ENCODE measurements at regions not wholly inside any gene's neighbourhood (a gene's known extent, or its start where the extent isn't known, plus 50 kb on each side); places are given as distances from the start of the nearest gene placed in this dataset.

- Mint-ChIP-seq H3K27ac (no peak overlapping the region), H3K27me3 (ENCODE audit: low read depth in 3 of 3) (no peaks in the 10 kb centered on the region), H3K9me3 (peaks cover 0 to 8% (median 0%) of the 10 kb centered on the region in 7 donors), H3K4me3 (no peak overlapping the region), H3K4me1 (no peaks in the 10 kb centered on the region), H3K36me3 (no peaks in the 10 kb centered on the region)
- Histone ChIP-seq H3K79me2 (ENCODE audit: insufficient read depth, low read length) (no peaks in the 10 kb centered on the region), H4K20me1 (ENCODE audit: insufficient read depth, low read length) (no peaks in the 10 kb centered on the region), H3K4me3 (replicated peaks in 1 of 3; ENCODE audit: low read depth in 2 of 3, low read length in 3 of 3) (no peak overlapping the region), H3K27me3 (ENCODE audit: control insufficient read depth in 2 of 2, insufficient read depth in 2 of 2, low read length in 2 of 2) (no peaks in the 10 kb centered on the region), H3K9me3 (replicated peaks in 1 of 2; ENCODE audit: control insufficient read depth in 1 of 2, insufficient read depth in 1 of 2, low read length in 2 of 2) (no peaks in the 10 kb centered on the region), H3K4me2 (replicated peaks; ENCODE audit: extremely low read depth, low read length, poor library complexity, severe bottlenecking) (no peak overlapping the region), H3K36me3 (replicated peaks in 1 of 2; ENCODE audit: control insufficient read depth in 1 of 2, insufficient read depth in 2 of 2, low read length in 2 of 2) (no peaks in the 10 kb centered on the region), H3K27ac (ENCODE audit: low read depth in 1 of 2, low read length in 2 of 2) (no peak overlapping the region), H3K4me1 (ENCODE audit: control insufficient read depth in 1 of 2, insufficient read depth in 2 of 2, low read length in 2 of 2) (no peaks in the 10 kb centered on the region), H2AFZ (ENCODE audit: insufficient read depth, low read depth, low read length, poor library complexity, severe bottlenecking) (no peak overlapping the region), H3K9ac (ENCODE audit: insufficient read depth, low read length, poor library complexity, severe bottlenecking) (no peak overlapping the region)
- no peak for DNase-seq
- intact Hi-C loops (cut with micrococcal nuclease) = no loop called here
- no peak for TF ChIP-seq CTCF (IDR thresholded peaks at IDR 0.05)
- WGBS (ENCODE audit: insufficient coverage) = no CpG with 5 or more reads among the region's 2 CpGs
Observed at GRCh38 chr5:99368726-99369125, 439.9 kb upstream of the CHD1 start.

GRCh38 chr5:99355881-99356280, 427.1 kb upstream of the CHD1 start:
- H4K20me1 ChIP-seq (ENCODE audit: insufficient read depth, low read length) = no peaks in the 10 kb centered on the region
- no peak overlapping the region for H3K9ac ChIP-seq (ENCODE audit: insufficient read depth, low read length, poor library complexity, severe bottlenecking)
- peaks cover 12 to 24% (median 14%) of the 10 kb centered on the region in 7 donors for H3K9me3 Mint-ChIP-seq

More at GRCh38 chr5:99355881-99356280, 427.1 kb upstream of the CHD1 start:
- Mint-ChIP-seq H3K27ac (no peak overlapping the region), H3K4me1 (peaks cover 9% of the 10 kb centered on the region), H3K4me3 (no peak overlapping the region), H3K36me3 (no peaks in the 10 kb centered on the region), H3K27me3 (ENCODE audit: low read depth in 3 of 3) (no peaks in the 10 kb centered on the region)
- Histone ChIP-seq H3K4me2 (replicated peaks; ENCODE audit: extremely low read depth, low read length, poor library complexity, severe bottlenecking) (no peak overlapping the region), H3K36me3 (replicated peaks in 1 of 2; ENCODE audit: control insufficient read depth in 1 of 2, insufficient read depth in 2 of 2, low read length in 2 of 2) (no peaks in the 10 kb centered on the region), H2AFZ (ENCODE audit: insufficient read depth, low read depth, low read length, poor library complexity, severe bottlenecking) (no peak overlapping the region), H3K9me3 (replicated peaks in 1 of 2; ENCODE audit: control insufficient read depth in 1 of 2, insufficient read depth in 1 of 2, low read length in 2 of 2) (peaks cover 0 to 17% of the 10 kb centered on the region in 2 donors), H3K27me3 (ENCODE audit: control insufficient read depth in 2 of 2, insufficient read depth in 2 of 2, low read length in 2 of 2) (no peaks in the 10 kb centered on the region), H3K4me1 (ENCODE audit: control insufficient read depth in 1 of 2, insufficient read depth in 2 of 2, low read length in 2 of 2) (peaks cover 5 to 6% of the 10 kb centered on the region in 2 donors), H3K79me2 (ENCODE audit: insufficient read depth, low read length) (no peaks in the 10 kb centered on the region), H3K4me3 (replicated peaks in 1 of 3; ENCODE audit: low read depth in 2 of 3, low read length in 3 of 3) (no peak overlapping the region), H3K27ac (ENCODE audit: low read depth in 1 of 2, low read length in 2 of 2) (no peak overlapping the region)
- TF ChIP-seq CTCF (IDR thresholded peaks at IDR 0.05) = no peak
- intact Hi-C loops (cut with micrococcal nuclease) = no loop called here
- no peak for DNase-seq
